Mesendoderm (in vitro differentiated cells): ENCODE measurements at regions not wholly inside any gene's neighbourhood (a gene's known extent, or its start where the extent isn't known, plus 50 kb on each side); places are given as distances from the start of the nearest gene placed in this dataset.

Experiments
- DNase-seq: peaks from one replicate; pipeline ENCODE4 v3.0.0; 2013
- H2AK5ac ChIP-seq: 2 replicates; pipeline ENCODE4 v1.6.1; 2013; ENCODE audit warnings: low read length, inconsistent platforms
- H2BK120ac ChIP-seq: 2 replicates; pipeline ENCODE4 v1.6.1; 2013; ENCODE audit warnings: low read depth, mild to moderate bottlenecking, low read length, moderate library complexity, mixed read lengths
- H2BK15ac ChIP-seq: replicated peaks from 2 replicates; pipeline ENCODE4 v1.6.1; 2013; ENCODE audit warnings: low read depth, mild to moderate bottlenecking, moderate library complexity
- H2BK5ac ChIP-seq: 2 replicates; pipeline ENCODE4 v1.6.1; 2013; ENCODE audit warnings: low read length, inconsistent platforms
- H3K18ac ChIP-seq: 2 replicates; pipeline ENCODE4 v1.6.1; 2013; ENCODE audit warnings: mild to moderate bottlenecking, low read length, mixed read lengths
- H3K23ac ChIP-seq: one replicate; pipeline ENCODE4 v1.6.1; 2013; ENCODE audit warnings: low read length
- H3K27ac ChIP-seq: 2 replicates; pipeline ENCODE4 v1.5.1; 2013; ENCODE audit warnings: low read depth, mild to moderate bottlenecking, inconsistent platforms, low read length, moderate library complexity
- H3K27me3 ChIP-seq: 2 replicates; pipeline ENCODE4 v1.6.1; 2013; ENCODE audit warnings: low read length, control low read depth, mild to moderate bottlenecking, inconsistent platforms; ENCODE audit not compliant: insufficient read depth, poor library complexity
- H3K36me3 ChIP-seq: 2 replicates; pipeline ENCODE4 v1.6.1; 2013; ENCODE audit warnings: low read length, inconsistent platforms; ENCODE audit not compliant: control insufficient read depth, insufficient read depth
- H3K4ac ChIP-seq: one replicate; pipeline ENCODE4 v1.6.1; 2013; ENCODE audit warnings: low read depth, mild to moderate bottlenecking, low read length, moderate library complexity
- H3K4me1 ChIP-seq: 2 replicates; pipeline ENCODE4 v1.6.1; 2013; ENCODE audit warnings: low read depth, low read length, inconsistent platforms; ENCODE audit not compliant: control insufficient read depth
- H3K4me2 ChIP-seq: 2 replicates; pipeline ENCODE4 v1.6.1; 2013; ENCODE audit warnings: low read length
- H3K4me3 ChIP-seq: 2 replicates; pipeline ENCODE4 v1.5.1; 2013; ENCODE audit warnings: mild to moderate bottlenecking, low read length
- H3K56ac ChIP-seq: one replicate; pipeline ENCODE4 v1.6.1; 2013; ENCODE audit warnings: low read length
- H3K79me1 ChIP-seq: 2 replicates; pipeline ENCODE4 v1.6.1; 2013; ENCODE audit warnings: low read length, inconsistent platforms
- H3K79me2 ChIP-seq: 2 replicates; pipeline ENCODE4 v1.6.1; 2013; ENCODE audit warnings: mild to moderate bottlenecking, low read length; ENCODE audit not compliant: control insufficient read depth, insufficient read depth
- H3K9ac ChIP-seq: 2 replicates; pipeline ENCODE4 v1.6.1; 2013; ENCODE audit warnings: low read length, inconsistent platforms
- H4K5ac ChIP-seq: one replicate; pipeline ENCODE4 v1.6.1; 2013; ENCODE audit warnings: low read length
- H4K8ac ChIP-seq: one replicate; pipeline ENCODE4 v1.6.1; 2013; ENCODE audit warnings: low read depth, mild to moderate bottlenecking, control low read depth, low read length, moderate library complexity
- WGBS: extraction: QIAGEN DNeasy Blood & Tissue Kit; methylation state at CpG from one replicate; pipeline ENCODE4 v1.1.7; 2013; ENCODE audit warnings: low lambda C conversion rate, missing lambda C conversion rate; ENCODE audit not compliant: insufficient coverage; ENCODE audit errors: extremely low coverage; 5-methylcytosine and 5-hydroxymethylcytosine counted together

DNA sequence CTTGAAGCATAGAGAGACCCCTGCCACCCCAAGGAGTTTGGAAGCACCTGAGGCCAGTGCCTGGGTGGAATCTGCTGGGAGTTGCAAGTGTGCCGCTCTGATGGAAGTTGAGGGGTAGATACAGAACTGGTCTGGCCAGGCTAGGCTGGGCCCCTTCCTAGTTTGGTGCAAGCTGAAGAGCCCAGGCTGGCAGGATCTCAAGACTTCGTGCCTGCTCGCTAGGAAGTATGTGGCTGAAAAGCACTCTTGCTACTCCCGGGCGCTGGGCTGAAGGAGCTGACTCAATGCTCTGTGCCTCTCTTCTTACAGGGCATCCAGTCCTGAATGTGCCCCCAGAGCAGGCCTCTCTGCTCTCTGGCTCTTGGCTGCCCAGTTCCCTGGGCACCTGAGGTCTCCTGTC, 51.7 kb upstream of the PJA1 start:
- no peak for DNase-seq
- Histone ChIP-seq H3K9ac (no peak overlapping the region), H3K4ac (no peak overlapping the region), H3K23ac (no peak overlapping the region), H4K5ac (no peak overlapping the region), H3K4me1 (no peaks in the 10 kb centered on the region), H3K4me2 (no peak overlapping the region), H3K79me1 (no peaks in the 10 kb centered on the region), H4K8ac (no peak overlapping the region), H2BK120ac (no peak overlapping the region), H3K27ac (no peak overlapping the region), H2BK5ac (no peak overlapping the region), H2BK15ac (no peak overlapping the region), H3K27me3 (no peaks in the 10 kb centered on the region), H3K18ac (no peak overlapping the region), H3K79me2 (no peaks in the 10 kb centered on the region), H2AK5ac (no peak overlapping the region), H3K36me3 (no peaks in the 10 kb centered on the region), H3K56ac (no peak overlapping the region), H3K4me3 (no peak overlapping the region)
- no CpG with 5 or more reads among the region's 5 CpGs for WGBS

DNA sequence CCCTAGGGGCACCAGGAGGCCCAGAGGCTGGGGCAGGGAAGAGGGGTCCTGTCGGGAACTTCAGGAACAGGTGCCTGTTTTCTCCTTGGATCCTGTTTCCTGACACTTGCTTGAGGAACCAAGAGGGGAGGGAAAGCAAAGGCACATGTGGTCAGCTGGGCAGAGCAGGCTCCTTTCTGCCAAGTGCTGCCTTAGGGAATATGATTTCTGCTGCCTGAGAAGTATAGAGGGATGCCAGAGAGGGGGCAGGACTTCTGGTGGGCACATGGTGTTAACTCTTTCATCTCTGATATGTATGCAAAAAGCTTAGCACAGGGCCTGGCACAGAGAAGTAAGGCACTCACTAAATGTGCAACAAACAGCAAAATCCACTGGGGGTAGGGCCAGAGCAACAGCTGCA, 51.2 kb upstream of the PJA1 start:
- Histone ChIP-seq H3K4ac (no peak overlapping the region), H2BK120ac (no peak overlapping the region), H4K5ac (no peak overlapping the region), H3K23ac (no peak overlapping the region), H3K18ac (no peak overlapping the region), H3K4me1 (no peaks in the 10 kb centered on the region), H2BK5ac (no peak overlapping the region), H3K4me3 (no peak overlapping the region), H3K36me3 (no peaks in the 10 kb centered on the region), H2BK15ac (no peak overlapping the region), H3K27me3 (no peaks in the 10 kb centered on the region), H3K79me2 (no peaks in the 10 kb centered on the region), H2AK5ac (no peak overlapping the region), H3K79me1 (no peaks in the 10 kb centered on the region), H3K56ac (no peak overlapping the region), H3K9ac (no peak overlapping the region), H4K8ac (no peak overlapping the region), H3K27ac (no peak overlapping the region), H3K4me2 (no peak overlapping the region)
- WGBS, result no CpG with 5 or more reads among the region's 1 CpG
- DNase-seq, result no peak

- Histone ChIP-seq H3K4me3 (no peak overlapping the region), H3K9ac (no peak overlapping the region), H3K36me3 (no peaks in the 10 kb centered on the region), H3K4ac (no peak overlapping the region), H3K4me2 (no peak overlapping the region), H2BK120ac (no peak overlapping the region), H2BK5ac (no peak overlapping the region), H3K79me1 (no peaks in the 10 kb centered on the region), H3K79me2 (no peaks in the 10 kb centered on the region), H4K5ac (no peak overlapping the region), H4K8ac (no peak overlapping the region), H2BK15ac (no peak overlapping the region), H3K18ac (no peak overlapping the region), H3K27ac (no peak overlapping the region), H2AK5ac (no peak overlapping the region), H3K27me3 (no peaks in the 10 kb centered on the region), H3K56ac (no peak overlapping the region), H3K4me1 (no peaks in the 10 kb centered on the region), H3K23ac (no peak overlapping the region)
- no peak for DNase-seq
- no CpG with 5 or more reads among the region's 17 CpGs for WGBS
Measured at GRCh38 chrX:69215161-69215875, 50.1 kb upstream of the PJA1 start.
